ENCODE measurements at regions not wholly inside any gene's neighbourhood (a gene's known extent, or its start where the extent isn't known, plus 50 kb on each side); places are given as distances from the start of the nearest gene placed in this dataset.

DNA sequence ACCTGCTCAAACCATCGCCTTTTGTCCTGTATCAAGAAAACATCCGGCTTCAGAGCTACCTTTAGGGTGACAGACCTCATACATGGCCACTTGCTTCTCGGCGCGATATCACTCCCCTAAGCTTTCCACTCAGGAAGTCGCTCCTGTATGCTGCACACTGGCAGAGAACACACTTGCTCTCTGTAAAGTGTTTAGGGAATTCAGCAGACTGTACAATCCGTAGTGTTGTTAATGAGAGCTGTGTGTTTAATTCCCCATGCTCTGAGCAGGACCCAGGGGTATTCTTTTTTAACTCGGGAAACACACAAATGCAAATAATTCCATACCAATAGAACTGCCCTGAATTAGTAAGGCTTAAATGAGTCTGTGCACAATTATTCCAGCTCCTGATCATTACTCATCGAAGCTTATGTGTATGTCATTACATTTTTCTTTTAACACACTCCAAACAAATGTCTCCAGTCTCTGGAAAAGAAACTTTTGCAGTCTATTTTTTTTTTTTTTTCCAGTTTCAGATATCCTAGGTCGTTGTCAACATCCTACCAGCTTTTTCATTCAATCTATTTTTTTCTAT, 338.7 kb upstream of the ARID1B start:
- peak; percentile 62 for ATAC-seq (ENCODE audit: low read depth)
- no peak overlapping the region for H3K27ac ChIP-seq (ENCODE audit: insufficient read depth, low read length)
- BruUV-seq (replicated peaks), result no TSS peak
- no peak overlapping the region for H2AFZ ChIP-seq (replicated peaks; ENCODE audit: low read length, poor library complexity)
- H2AK9ac ChIP-seq (replicated peaks; ENCODE audit: low read depth, low read length, poor library complexity), result no peak overlapping the region
- no peaks in the 10 kb centered on the region; the same call in 1 of the 2 replicates for H4K20me1 ChIP-seq (ENCODE audit: insufficient read depth, low read length)
- H2BK5ac ChIP-seq (ENCODE audit: low read depth, low read length, poor library complexity, severe bottlenecking), result no peak overlapping the region
- H3K79me1 ChIP-seq (ENCODE audit: low read depth in 1 of 2, low read length in 2 of 2), result no peaks in the 10 kb centered on the region
- H3K4me2 ChIP-seq (ENCODE audit: low read depth, low read length), result peak overlapping the region; percentile 27; the same call in 1 of the 2 replicates
- H3K23ac ChIP-seq (ENCODE audit: low read depth, low read length), result no peak overlapping the region
- no peak overlapping the region for H2AK5ac ChIP-seq (ENCODE audit: low read depth, low read length)
- H3K4ac ChIP-seq (ENCODE audit: low read depth, low read length), result no peak overlapping the region
- CTCF ChIA-PET, result interaction anchor here (0.6 to 1.1 kb wide), 3 partner anchors 10 to 437 kb away, joined by 3 to 4 read pairs (median 3); no protein-coding TSS in a partner anchor
- peak overlapping the region; percentile 18; the same call in 1 of the 2 replicates for H3K18ac ChIP-seq (ENCODE audit: low read depth, low read length)
- no CpG with 5 or more reads among the region's 10 CpGs for WGBS, 2 experiments (ENCODE audit: extremely low coverage in 2 of 2, insufficient read length in 1 of 2)
- H2BK120ac ChIP-seq (ENCODE audit: low read depth, low read length), result no peak overlapping the region
- no peak overlapping the region for H4K5ac ChIP-seq (ENCODE audit: low read depth, low read length)
- no peak overlapping the region for H3K14ac ChIP-seq (replicated peaks; ENCODE audit: low read depth, low read length)
- no peaks in the 10 kb centered on the region for H3K27me3 ChIP-seq (ENCODE audit: control insufficient read depth, insufficient read depth, low read length)
- no peak for DNase-seq
- H3K56ac ChIP-seq (ENCODE audit: extremely low read depth, insufficient read depth, low read length), result no peak overlapping the region
- no peaks in the 10 kb centered on the region for H3K9me1 ChIP-seq (ENCODE audit: insufficient read depth, low read length)
- no peak overlapping the region for H2BK15ac ChIP-seq (ENCODE audit: low read depth, low read length)
- no peaks in the 10 kb centered on the region for H3K9me3 ChIP-seq (ENCODE audit: control insufficient read depth, insufficient read depth, low read length)
- H3K4me3 ChIP-seq (ENCODE audit: insufficient read depth, low read depth, low read length), result no peak overlapping the region
- H2BK20ac ChIP-seq (ENCODE audit: low read depth, low read length), result no peak overlapping the region
- POLR2A ChIA-PET (ENCODE audit: unreplicated experiment), result no interaction called here
- intact Hi-C loops (cut with micrococcal nuclease), result no loop called here
- no peak overlapping the region for H4K91ac ChIP-seq (ENCODE audit: insufficient read depth, low read depth, low read length)
- H3K4me1 ChIP-seq (ENCODE audit: control insufficient read depth, insufficient read depth, low read length), result peaks cover 4% of the 10 kb centered on the region
- dilution Hi-C loops (cut with HindIII; ENCODE audit: low sequenced_read_pairs, unreplicated experiment), result no loop called here
- in situ Hi-C loops (cut with MboI; ENCODE audit: low sequenced_read_pairs), result no loop called here
- H4K8ac ChIP-seq (ENCODE audit: low read depth in 2 of 2, low read length in 2 of 2), result no peak overlapping the region
- TF ChIP-seq RAD21 (IDR thresholded peaks at IDR 0.05; ENCODE audit: low read length) (no peak), MAFK (IDR thresholded peaks at IDR 0.05; ENCODE audit: low read depth, low read length) (no peak), FOS (IDR thresholded peaks at IDR 0.05; ENCODE audit: low read depth, low read length) (no peak), SMC3 (IDR thresholded peaks at IDR 0.05; ENCODE audit: low read depth, low read length) (no peak), CHD1 (IDR thresholded peaks at IDR 0.05; ENCODE audit: low read depth, low read length) (no peak), RFX5 (IDR thresholded peaks at IDR 0.05; ENCODE audit: low read depth, low read length) (no peak), CEBPB (IDR thresholded peaks at IDR 0.05; ENCODE audit: low read depth, low read length) (no peak), POLR2A (IDR thresholded peaks at IDR 0.05; ENCODE audit: low read depth, low read length) (no peak), MXI1 (IDR thresholded peaks at IDR 0.05; ENCODE audit: borderline replicate concordance, low read depth, low read length) (no peak), NFE2L2 (IDR thresholded peaks at IDR 0.05; ENCODE audit: low read depth, low read length) (no peak), MAZ (IDR thresholded peaks at IDR 0.05; ENCODE audit: borderline replicate concordance, low read depth, low read length) (no peak), RCOR1 (IDR thresholded peaks at IDR 0.05; ENCODE audit: insufficient replicate concordance, low read length) (no peak), BHLHE40 (IDR thresholded peaks at IDR 0.05; ENCODE audit: low read depth, low read length) (no peak), CTCF (conservative IDR thresholded peaks at IDR 0.05; ENCODE audit: low read depth, low read length) (no peak)
- TF ChIP-seq, protein P1, sequence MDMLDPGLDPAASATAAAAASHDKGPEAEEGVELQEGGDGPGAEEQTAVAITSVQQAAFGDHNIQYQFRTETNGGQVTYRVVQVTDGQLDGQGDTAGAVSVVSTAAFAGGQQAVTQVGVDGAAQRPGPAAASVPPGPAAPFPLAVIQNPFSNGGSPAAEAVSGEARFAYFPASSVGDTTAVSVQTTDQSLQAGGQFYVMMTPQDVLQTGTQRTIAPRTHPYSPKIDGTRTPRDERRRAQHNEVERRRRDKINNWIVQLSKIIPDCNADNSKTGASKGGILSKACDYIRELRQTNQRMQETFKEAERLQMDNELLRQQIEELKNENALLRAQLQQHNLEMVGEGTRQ (IDR thresholded peaks at IDR 0.05; ENCODE audit: low read depth, low read length), result no peak
- TF ChIP-seq, protein P2, sequence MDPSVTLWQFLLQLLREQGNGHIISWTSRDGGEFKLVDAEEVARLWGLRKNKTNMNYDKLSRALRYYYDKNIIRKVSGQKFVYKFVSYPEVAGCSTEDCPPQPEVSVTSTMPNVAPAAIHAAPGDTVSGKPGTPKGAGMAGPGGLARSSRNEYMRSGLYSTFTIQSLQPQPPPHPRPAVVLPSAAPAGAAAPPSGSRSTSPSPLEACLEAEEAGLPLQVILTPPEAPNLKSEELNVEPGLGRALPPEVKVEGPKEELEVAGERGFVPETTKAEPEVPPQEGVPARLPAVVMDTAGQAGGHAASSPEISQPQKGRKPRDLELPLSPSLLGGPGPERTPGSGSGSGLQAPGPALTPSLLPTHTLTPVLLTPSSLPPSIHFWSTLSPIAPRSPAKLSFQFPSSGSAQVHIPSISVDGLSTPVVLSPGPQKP (IDR thresholded peaks at IDR 0.05; ENCODE audit: borderline replicate concordance, low read depth, low read length), result no peak
- no peak overlapping the region for H3K9ac ChIP-seq (ENCODE audit: low read depth, low read length)
- no peaks in the 10 kb centered on the region for H3K36me3 ChIP-seq (ENCODE audit: control insufficient read depth, insufficient read depth, low read length)
